ENCODE measurements at regions not wholly inside any gene's neighbourhood (a gene's known extent, or its start where the extent isn't known, plus 50 kb on each side); places are given as distances from the start of the nearest gene placed in this dataset.

GRCh38 chr15:93278783-93279182 lies 189.8 kb upstream of the RGMA start:
- TF ChIP-seq CTCF (conservative IDR thresholded peaks at IDR 0.05) (no peak), ZFX (IDR thresholded peaks at IDR 0.05) (no peak)

Measured in C4-2B (cell line).